PC-3 (cell line): ENCODE measurements at regions not wholly inside any gene's neighbourhood (a gene's known extent, or its start where the extent isn't known, plus 50 kb on each side); places are given as distances from the start of the nearest gene placed in this dataset.

Source experiments
- ATAC-seq: fragments of 200-7000 bp; cut with Tn5 transposase; 2 replicates; pipeline ENCODE4 v1.9.1; 2020; ENCODE audit warnings: mild to moderate bottlenecking, moderate library complexity
- BruUV-seq: library from RNA; stranded (reverse); fragments of 400-500 nt; replicated peaks from 2 replicates; lab custom pipeline; 2021; lab: Mats Ljungman, UMichigan
- CTCF ChIA-PET: fragments of 300-600 bp; sonication (Branson Sonifier 250); formaldehyde crosslinking; loops from one replicate; lab custom pipeline; 2022; ENCODE audit warnings: antibody characterized with exemption; lab: Charles Lee
- POLR2A ChIA-PET: fragments of 300-600 bp; sonication (Branson Sonifier 250); formaldehyde crosslinking; loops from one replicate; lab custom pipeline; 2022; ENCODE audit warnings: antibody characterized with exemption; ENCODE audit not compliant: unreplicated experiment; lab: Charles Lee
- DNase-seq: peaks from one replicate; pipeline ENCODE4 v3.0.0-alpha.2; 2015
- H2AFZ ChIP-seq: fragments of 300-600 bp; sonication (generic); 2 replicates; pipeline ENCODE4 v1.6.0; 2016; ENCODE audit warnings: antibody characterized with exemption, low read length
- H3F3A ChIP-seq: fragments of 300-600 bp; sonication (generic); one replicate; pipeline ENCODE4 v1.6.0; 2017; ENCODE audit warnings: antibody characterized with exemption, low read length, control low read depth, mild to moderate bottlenecking; ENCODE audit not compliant: unreplicated experiment
- H3K27ac ChIP-seq: fragments of 300-600 bp; sonication (generic); 2 replicates; pipeline ENCODE4 v1.5.1; 2016; ENCODE audit warnings: mild to moderate bottlenecking, low read length
- H3K27me3 ChIP-seq: fragments of 300-600 bp; sonication (generic); 2 replicates; pipeline ENCODE4 v1.6.1; 2016; ENCODE audit warnings: low read length, mixed read lengths
- H3K36me3 ChIP-seq: fragments of 300-600 bp; sonication (generic); 2 replicates; pipeline ENCODE4 v1.6.1; 2016; ENCODE audit warnings: low read depth, mixed run types, low read length, mixed read lengths
- H3K4me1 ChIP-seq: fragments of 300-600 bp; sonication (generic); 2 replicates; pipeline ENCODE4 v1.5.1; 2016; ENCODE audit warnings: low read length; ENCODE audit not compliant: insufficient read depth
- H3K4me2 ChIP-seq: fragments of 300-600 bp; sonication (generic); 2 replicates; pipeline ENCODE4 v1.6.0; 2016; ENCODE audit warnings: low read length
- H3K4me3 ChIP-seq: fragments of 300-600 bp; sonication (generic); 2 replicates; pipeline ENCODE4 v1.5.1; 2016; ENCODE audit warnings: mild to moderate bottlenecking, low read length, mixed read lengths
- H3K79me2 ChIP-seq: fragments of 300-600 bp; sonication (generic); 2 replicates; pipeline ENCODE4 v1.6.1; 2017; ENCODE audit warnings: low read length, mixed read lengths
- H3K9ac ChIP-seq: fragments of 300-600 bp; sonication (generic); 2 replicates; pipeline ENCODE4 v1.6.0; 2016; ENCODE audit warnings: mild to moderate bottlenecking, low read length
- H3K9me2 ChIP-seq: fragments of 300-600 bp; sonication (generic); replicated peaks from 2 replicates; pipeline ENCODE4 v1.6.1; 2016; ENCODE audit warnings: mixed run types, low read length, mixed read lengths
- H3K9me3 ChIP-seq: fragments of 300-600 bp; sonication (generic); 2 replicates; pipeline ENCODE4 v1.6.1; 2016; ENCODE audit warnings: low read length, mixed read lengths
- H4K20me1 ChIP-seq: fragments of 300-600 bp; sonication (generic); 2 replicates; pipeline ENCODE4 v1.6.1; 2016; ENCODE audit warnings: low read length, mixed read lengths
- CTCF ChIP-seq: fragments of 300-600 bp; sonication (generic); conservative IDR thresholded peaks from 2 replicates; pipeline ENCODE4 v1.5.1; 2017; ENCODE audit warnings: antibody characterized with exemption, low read depth, mild to moderate bottlenecking, low read length
- EZH2 ChIP-seq: fragments of 300-600 bp; sonication (generic); IDR thresholded peaks from one replicate; pipeline ENCODE4 v1.6.1; 2017; ENCODE audit warnings: antibody characterized with exemption, mild to moderate bottlenecking, low read length; ENCODE audit not compliant: unreplicated experiment
- EZH2phosphoT487 ChIP-seq: fragments of 300-600 bp; sonication (generic); IDR thresholded peaks from 2 replicates; pipeline ENCODE4 v1.6.1; 2018; ENCODE audit warnings: mild to moderate bottlenecking, antibody characterized with exemption, low read length, borderline replicate concordance
- intact Hi-C: fragments of 100-400 bp; cut with micrococcal nuclease; formaldehyde crosslinking; loops from 2 replicates; pipeline ENCODE4 v1.9.0; 2023

- no peak for ATAC-seq
Observed at GRCh38 chr7:54880326-54880989, 121.4 kb upstream of the SEC61G start.

GRCh38 chr7:54881816-54882520 is 123.0 kb upstream of the SEC61G start:
- ATAC-seq (no peak), DNase-seq (no peak)
- intact Hi-C loops = no loop called here
- no peaks in the 10 kb centered on the region for H3K27me3 ChIP-seq
- H3F3A ChIP-seq = no peaks in the 10 kb centered on the region
- no peaks in the 10 kb centered on the region for H3K36me3 ChIP-seq
- TF ChIP-seq CTCF = no peak
- no peak for TF ChIP-seq EZH2phosphoT487
- no peak for TF ChIP-seq EZH2
- peaks cover 24% of the 10 kb centered on the region for H3K4me1 ChIP-seq
- no peaks in the 10 kb centered on the region for H3K9me3 ChIP-seq
- no peak overlapping the region for H2AFZ ChIP-seq
- BruUV-seq = no TSS peak
- no peaks in the 10 kb centered on the region for H3K79me2 ChIP-seq
- no peak overlapping the region for H3K4me2 ChIP-seq
- H3K4me3 ChIP-seq = no peak overlapping the region
- ChIA-PET CTCF (no interaction called here), POLR2A (no interaction called here)
- H3K9ac ChIP-seq = no peak overlapping the region
- no peaks in the 10 kb centered on the region for H4K20me1 ChIP-seq
- H3K9me2 ChIP-seq = no peaks in the 10 kb centered on the region
- no peak overlapping the region for H3K27ac ChIP-seq

More at GRCh38 chr7:54880326-54880989, 121.4 kb upstream of the SEC61G start:
- H3K4me2 ChIP-seq = no peak overlapping the region
- no peak for DNase-seq
- no TSS peak for BruUV-seq
- no peaks in the 10 kb centered on the region for H3K36me3 ChIP-seq
- no peak overlapping the region for H3K9ac ChIP-seq
- no peaks in the 10 kb centered on the region for H3K9me3 ChIP-seq
- no peaks in the 10 kb centered on the region for H3K9me2 ChIP-seq
- no peaks in the 10 kb centered on the region for H3K79me2 ChIP-seq
- H3K4me3 ChIP-seq = no peak overlapping the region
- ChIA-PET CTCF (no interaction called here), POLR2A (no interaction called here)
- peaks cover 24% of the 10 kb centered on the region for H3K4me1 ChIP-seq
- TF ChIP-seq EZH2phosphoT487 (no peak), EZH2 (no peak), CTCF (no peak)
- H3K27me3 ChIP-seq = no peaks in the 10 kb centered on the region
- H3F3A ChIP-seq = no peaks in the 10 kb centered on the region
- intact Hi-C loops = no loop called here
- H4K20me1 ChIP-seq = no peaks in the 10 kb centered on the region
- H3K27ac ChIP-seq = no peak overlapping the region
- no peak overlapping the region for H2AFZ ChIP-seq

- ChIA-PET CTCF (no interaction called here), POLR2A (no interaction called here)
- no peak overlapping the region for H3K4me3 ChIP-seq
- no peaks in the 10 kb centered on the region for H3K9me3 ChIP-seq
- peaks cover 25% of the 10 kb centered on the region for H3K4me1 ChIP-seq
- H3K4me2 ChIP-seq = no peak overlapping the region
- H3K79me2 ChIP-seq = no peaks in the 10 kb centered on the region
- ATAC-seq = peak; percentile 60
- H3K27me3 ChIP-seq = no peaks in the 10 kb centered on the region
- no peak for TF ChIP-seq CTCF
- no peak for TF ChIP-seq EZH2phosphoT487
- TF ChIP-seq EZH2 = no peak
- intact Hi-C loops = no loop called here
- H4K20me1 ChIP-seq = no peaks in the 10 kb centered on the region
- no peak overlapping the region for H3K27ac ChIP-seq
- H2AFZ ChIP-seq = no peak overlapping the region
- no peak overlapping the region for H3K9ac ChIP-seq
- H3F3A ChIP-seq = no peaks in the 10 kb centered on the region
- no peaks in the 10 kb centered on the region for H3K9me2 ChIP-seq
- no TSS peak for BruUV-seq
- peak; percentile 44 for DNase-seq
- H3K36me3 ChIP-seq = no peaks in the 10 kb centered on the region
Observed at GRCh38 chr7:54882694-54883093, 123.7 kb upstream of the SEC61G start.
